ENCODE measurements at regions not wholly inside any gene's neighbourhood (a gene's known extent, or its start where the extent isn't known, plus 50 kb on each side); places are given as distances from the start of the nearest gene placed in this dataset.

DNA sequence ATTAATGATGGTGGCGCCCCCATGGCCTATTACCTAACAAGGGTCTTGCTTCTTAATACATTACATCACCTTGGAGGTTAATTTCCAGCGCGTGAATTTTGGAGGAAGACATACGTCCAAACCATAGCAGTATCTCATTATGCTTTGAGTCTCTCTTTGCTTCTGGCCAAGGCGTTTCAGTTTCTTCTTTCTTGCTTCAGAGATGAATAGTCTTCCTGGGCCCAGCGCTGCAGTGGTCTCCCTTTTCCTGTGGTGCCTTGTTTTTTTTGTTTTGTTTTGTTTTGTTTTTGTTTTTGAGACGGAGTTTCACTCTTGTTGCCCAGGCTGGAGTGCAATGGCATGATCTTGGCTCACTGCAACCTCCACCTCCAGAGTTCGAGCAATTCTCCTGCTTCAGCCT lies 268.4 kb downstream of the SOX4 start:
- DNase-seq (ENCODE audit: extremely low spot score, unreplicated experiment) = no peak
- H3K27ac Mint-ChIP-seq = no peak overlapping the region
- TF ChIP-seq, protein P1, sequence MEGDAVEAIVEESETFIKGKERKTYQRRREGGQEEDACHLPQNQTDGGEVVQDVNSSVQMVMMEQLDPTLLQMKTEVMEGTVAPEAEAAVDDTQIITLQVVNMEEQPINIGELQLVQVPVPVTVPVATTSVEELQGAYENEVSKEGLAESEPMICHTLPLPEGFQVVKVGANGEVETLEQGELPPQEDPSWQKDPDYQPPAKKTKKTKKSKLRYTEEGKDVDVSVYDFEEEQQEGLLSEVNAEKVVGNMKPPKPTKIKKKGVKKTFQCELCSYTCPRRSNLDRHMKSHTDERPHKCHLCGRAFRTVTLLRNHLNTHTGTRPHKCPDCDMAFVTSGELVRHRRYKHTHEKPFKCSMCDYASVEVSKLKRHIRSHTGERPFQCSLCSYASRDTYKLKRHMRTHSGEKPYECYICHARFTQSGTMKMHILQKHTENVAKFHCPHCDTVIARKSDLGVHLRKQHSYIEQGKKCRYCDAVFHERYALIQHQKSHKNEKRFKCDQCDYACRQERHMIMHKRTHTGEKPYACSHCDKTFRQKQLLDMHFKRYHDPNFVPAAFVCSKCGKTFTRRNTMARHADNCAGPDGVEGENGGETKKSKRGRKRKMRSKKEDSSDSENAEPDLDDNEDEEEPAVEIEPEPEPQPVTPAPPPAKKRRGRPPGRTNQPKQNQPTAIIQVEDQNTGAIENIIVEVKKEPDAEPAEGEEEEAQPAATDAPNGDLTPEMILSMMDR (conservative IDR thresholded peaks at IDR 0.05) = no peak
- H3K36me3 Mint-ChIP-seq = peaks cover 29% of the 10 kb centered on the region
- H3K27me3 Mint-ChIP-seq = no peaks in the 10 kb centered on the region
- H3K4me3 Mint-ChIP-seq = no peak overlapping the region
- H3K9me3 Mint-ChIP-seq = peaks cover 5% of the 10 kb centered on the region
- H3K4me1 Mint-ChIP-seq (ENCODE audit: unreplicated experiment) = no peaks in the 10 kb centered on the region

DNA sequence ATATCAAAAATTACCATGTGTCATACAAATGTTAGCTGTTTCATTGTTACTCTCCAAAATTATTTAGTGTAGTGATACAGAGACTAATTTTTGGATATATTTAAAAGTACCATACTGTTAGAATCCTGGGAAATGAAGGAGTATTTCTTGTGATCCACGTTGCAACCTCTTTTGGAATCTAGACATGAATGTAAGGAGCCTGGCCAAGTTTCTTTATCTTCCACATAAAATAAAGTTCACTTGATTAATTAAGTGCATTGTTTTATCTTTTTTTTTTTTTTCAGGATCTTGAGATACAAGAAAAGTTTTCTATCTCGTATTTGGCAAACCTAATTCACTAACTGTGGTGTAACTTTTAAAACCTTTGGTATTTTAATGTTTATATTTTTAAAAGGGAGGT lies 270.7 kb downstream of the SOX4 start:
- no peak overlapping the region for H3K27ac Mint-ChIP-seq
- peaks cover 28% of the 10 kb centered on the region for H3K36me3 Mint-ChIP-seq
- H3K27me3 Mint-ChIP-seq = no peaks in the 10 kb centered on the region
- no peak overlapping the region for H3K4me3 Mint-ChIP-seq
- TF ChIP-seq, protein P1 (conservative IDR thresholded peaks at IDR 0.05) = no peak
- H3K9me3 Mint-ChIP-seq = peaks cover 14% of the 10 kb centered on the region
- peaks cover 12% of the 10 kb centered on the region for H3K4me1 Mint-ChIP-seq (ENCODE audit: unreplicated experiment)
- DNase-seq (ENCODE audit: extremely low spot score, unreplicated experiment) = no peak

DNA sequence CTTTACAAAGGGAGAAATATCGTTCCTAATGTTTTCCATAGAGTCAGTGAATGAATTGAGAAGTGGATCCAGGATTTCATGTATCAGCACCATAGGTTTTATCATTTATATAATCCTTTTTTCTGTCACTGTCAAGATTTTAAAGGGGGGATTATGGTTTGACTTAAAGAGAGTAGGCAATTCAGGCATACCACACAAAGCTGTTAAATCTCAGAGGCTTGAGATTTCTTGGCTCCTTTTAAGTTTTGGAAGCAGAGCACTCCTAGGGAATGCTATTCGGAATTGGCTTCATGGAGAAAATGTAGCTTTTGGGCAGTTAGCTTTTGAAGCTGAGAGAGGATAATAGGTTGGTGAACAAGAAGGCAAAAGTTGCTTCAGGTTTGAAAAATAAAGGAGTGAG lies 274.7 kb downstream of the SOX4 start:
- TF ChIP-seq, protein P1 (conservative IDR thresholded peaks at IDR 0.05) = no peak
- no peak for DNase-seq (ENCODE audit: extremely low spot score, unreplicated experiment)
- Mint-ChIP-seq H3K36me3 (peaks cover 15% of the 10 kb centered on the region), H3K4me1 (ENCODE audit: unreplicated experiment) (peaks cover 37% of the 10 kb centered on the region), H3K4me3 (no peak overlapping the region), H3K27me3 (no peaks in the 10 kb centered on the region), H3K27ac (no peak overlapping the region), H3K9me3 (peaks cover 9% of the 10 kb centered on the region)

DNA sequence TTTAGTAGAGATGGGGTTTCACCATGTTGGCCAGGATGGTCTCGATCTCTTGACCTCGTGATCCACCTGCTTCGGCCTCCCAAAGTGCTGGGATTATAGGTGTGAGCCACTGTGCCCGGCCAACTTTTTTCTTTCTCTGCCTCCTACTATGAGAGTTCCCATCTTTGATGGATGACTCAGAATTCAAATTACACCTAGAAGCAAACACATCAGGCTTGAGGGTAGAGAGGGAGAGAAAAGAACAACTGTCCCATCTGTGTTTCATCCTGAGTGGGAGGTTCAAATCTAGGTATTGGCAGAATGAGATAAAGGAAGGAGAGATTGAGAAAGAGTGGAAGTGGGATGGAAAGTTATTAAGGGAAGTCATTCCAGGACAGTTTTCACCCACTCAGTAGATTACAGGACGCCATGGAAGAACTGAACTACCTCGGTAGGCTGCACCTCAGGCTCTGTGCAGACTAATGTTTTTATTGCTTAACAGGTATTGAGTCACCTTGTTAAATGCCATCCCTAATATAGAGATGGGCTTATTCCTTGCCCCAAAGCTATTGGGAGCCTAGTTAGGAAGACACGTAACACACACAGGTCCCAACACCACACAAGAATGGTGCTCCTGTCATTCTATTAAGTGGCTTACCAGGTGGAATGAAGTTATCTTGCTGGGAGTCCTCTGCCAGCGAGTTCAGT lies 275.7 kb downstream of the SOX4 start:
- H3K4me1 Mint-ChIP-seq (ENCODE audit: unreplicated experiment) = peaks cover 37% of the 10 kb centered on the region

DNA sequence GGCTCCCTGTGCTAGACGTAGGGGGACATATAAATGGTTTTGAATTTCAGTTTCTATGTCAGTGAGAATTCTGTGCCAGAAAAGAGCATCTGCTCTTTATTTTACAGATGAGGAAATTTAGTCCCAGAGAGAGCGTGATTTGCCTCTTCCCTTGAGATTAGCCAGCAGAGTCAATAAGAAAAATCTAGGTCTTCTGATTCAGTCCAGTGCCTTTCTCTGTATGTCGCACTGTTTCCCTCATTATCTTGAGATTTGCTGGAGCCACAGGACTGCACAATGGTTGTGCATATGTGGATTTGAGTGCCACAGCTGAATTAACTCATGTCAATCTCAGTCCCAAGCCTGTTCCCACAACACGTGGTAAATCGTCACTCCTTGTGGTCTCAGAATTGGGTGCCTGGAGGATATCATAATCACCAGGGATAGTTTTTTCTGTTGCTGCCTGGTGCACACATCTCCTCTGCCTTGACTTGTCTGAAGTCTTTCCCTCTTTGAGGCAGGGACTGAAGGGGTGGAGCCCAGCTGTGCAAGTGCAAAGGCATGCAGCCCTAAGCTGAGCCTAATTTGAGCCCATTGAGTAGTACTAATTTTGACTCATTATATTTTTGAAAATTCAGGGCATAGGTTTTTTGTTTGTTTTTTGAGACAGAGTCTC lies 276.7 kb downstream of the SOX4 start:
- peaks cover 30% of the 10 kb centered on the region for H3K36me3 Mint-ChIP-seq
- no peak overlapping the region for H3K27ac Mint-ChIP-seq
- DNase-seq (ENCODE audit: extremely low spot score, unreplicated experiment) = no peak
- TF ChIP-seq, protein P1 (conservative IDR thresholded peaks at IDR 0.05) = no peak
- no peaks in the 10 kb centered on the region for H3K27me3 Mint-ChIP-seq
- H3K4me1 Mint-ChIP-seq (ENCODE audit: unreplicated experiment) = peaks cover 37% of the 10 kb centered on the region
- peaks cover 9% of the 10 kb centered on the region for H3K9me3 Mint-ChIP-seq
- H3K4me3 Mint-ChIP-seq = no peak overlapping the region

More for the DNA sequence above, 275.7 kb downstream of the SOX4 start:
- no peak for DNase-seq (ENCODE audit: extremely low spot score, unreplicated experiment)
- H3K4me3 Mint-ChIP-seq = no peak overlapping the region
- H3K36me3 Mint-ChIP-seq = peaks cover 24% of the 10 kb centered on the region
- H3K27me3 Mint-ChIP-seq = no peaks in the 10 kb centered on the region
- peaks cover 9% of the 10 kb centered on the region for H3K9me3 Mint-ChIP-seq
- no peak overlapping the region for H3K27ac Mint-ChIP-seq
- TF ChIP-seq, protein P1 (conservative IDR thresholded peaks at IDR 0.05) = no peak

Measured in type B pancreatic cell (in vitro differentiated cells).